H9 (cell line): ENCODE measurements at regions not wholly inside any gene's neighbourhood (a gene's known extent, or its start where the extent isn't known, plus 50 kb on each side); places are given as distances from the start of the nearest gene placed in this dataset.

Experiments
- DNase-seq: peaks from one replicate; pipeline ENCODE4 v3.0.0-alpha.2; 2017
- H2AFZ ChIP-seq: one replicate; pipeline ENCODE4 v1.6.1; 2013; ENCODE audit warnings: mild to moderate bottlenecking, low read length, control low read depth, moderate library complexity
- H2AK5ac ChIP-seq: 2 replicates; pipeline ENCODE4 v1.6.1; 2013; ENCODE audit warnings: low read length, control low read depth, mixed read lengths; ENCODE audit not compliant: insufficient read length
- H2BK120ac ChIP-seq: one replicate; pipeline ENCODE4 v1.6.1; 2013; ENCODE audit warnings: low read depth, mild to moderate bottlenecking, low read length, control low read depth, inconsistent platforms; ENCODE audit not compliant: poor library complexity, severe bottlenecking
- H2BK12ac ChIP-seq: 2 replicates; pipeline ENCODE4 v1.6.1; 2013; ENCODE audit warnings: low read length, control low read depth, mixed read lengths, low read depth; ENCODE audit not compliant: insufficient read length
- H2BK15ac ChIP-seq: 2 replicates; pipeline ENCODE4 v1.6.1; 2013; ENCODE audit warnings: low read depth, low read length, control low read depth
- H2BK20ac ChIP-seq: one replicate; pipeline ENCODE4 v1.6.1; 2013; ENCODE audit warnings: low read depth, mild to moderate bottlenecking, low read length, control low read depth, inconsistent platforms; ENCODE audit not compliant: poor library complexity, severe bottlenecking
- H2BK5ac ChIP-seq: 2 replicates; pipeline ENCODE4 v1.6.1; 2013; ENCODE audit warnings: low read length, control low read depth, mixed read lengths; ENCODE audit not compliant: insufficient read length
- H3K14ac ChIP-seq: 2 replicates; pipeline ENCODE4 v1.6.1; 2013; ENCODE audit warnings: low read length, control low read depth; ENCODE audit not compliant: insufficient read depth
- H3K18ac ChIP-seq: 2 replicates; pipeline ENCODE4 v1.6.1; 2013; ENCODE audit warnings: low read depth, mild to moderate bottlenecking, mixed read lengths, low read length, control low read depth; ENCODE audit not compliant: insufficient read length
- H3K23ac ChIP-seq: 2 replicates; pipeline ENCODE4 v1.6.1; 2013; ENCODE audit warnings: low read length, control low read depth, mixed read lengths, low read depth; ENCODE audit not compliant: insufficient read length
- H3K23me2 ChIP-seq: 2 replicates; pipeline ENCODE4 v1.6.1; 2013; ENCODE audit warnings: low read depth, mild to moderate bottlenecking, mixed read lengths, low read length, control low read depth; ENCODE audit not compliant: insufficient read length, poor library complexity, severe bottlenecking
- H3K27ac ChIP-seq: 2 replicates; pipeline ENCODE4 v1.5.1; 2013; ENCODE audit warnings: low read length, control low read depth, mixed read lengths, low read depth; ENCODE audit not compliant: insufficient read length
- H3K27me3 ChIP-seq: 2 replicates; pipeline ENCODE4 v1.6.1; 2013; ENCODE audit warnings: low read length, control low read depth, inconsistent platforms; ENCODE audit not compliant: insufficient read depth
- H3K4ac ChIP-seq: 2 replicates; pipeline ENCODE4 v1.6.1; 2013; ENCODE audit warnings: low read depth, mild to moderate bottlenecking, control low read depth, inconsistent platforms, low read length, moderate library complexity
- H3K4me1 ChIP-seq: 2 replicates; pipeline ENCODE4 v1.6.1; 2013; ENCODE audit warnings: low read length, control low read depth, inconsistent platforms; ENCODE audit not compliant: insufficient read depth
- H3K4me2 ChIP-seq: 2 replicates; pipeline ENCODE4 v1.6.1; 2013; ENCODE audit warnings: low read length, control low read depth, mixed read lengths; ENCODE audit not compliant: insufficient read length, insufficient read depth
- H3K56ac ChIP-seq: 2 replicates; pipeline ENCODE4 v1.6.1; 2013; ENCODE audit warnings: low read depth, mild to moderate bottlenecking, mixed read lengths, low read length, control low read depth; ENCODE audit not compliant: insufficient read length
- H3K79me1 ChIP-seq: 2 replicates; pipeline ENCODE4 v1.6.1; 2013; ENCODE audit warnings: low read depth, mild to moderate bottlenecking, moderate library complexity, low read length, control low read depth, inconsistent platforms; ENCODE audit not compliant: insufficient read depth, poor library complexity, severe bottlenecking
- H3K79me2 ChIP-seq: 2 replicates; pipeline ENCODE4 v1.6.1; 2013; ENCODE audit warnings: low read length, control low read depth, inconsistent platforms; ENCODE audit not compliant: insufficient read depth
- H3K9ac ChIP-seq: 2 replicates; pipeline ENCODE4 v1.6.1; 2013; ENCODE audit warnings: low read length, control low read depth, mixed read lengths; ENCODE audit not compliant: insufficient read length; ENCODE audit errors: extremely low read depth
- H3K9me3 ChIP-seq: one replicate; pipeline ENCODE4 v1.6.1; 2013; ENCODE audit warnings: low read depth, low read length, inconsistent platforms; ENCODE audit not compliant: control insufficient read depth
- H3T11ph ChIP-seq: one replicate; pipeline ENCODE4 v1.6.1; 2013; ENCODE audit warnings: mild to moderate bottlenecking, low read length, control low read depth, inconsistent platforms
- H4K20me1 ChIP-seq: one replicate; pipeline ENCODE4 v1.6.1; 2013; ENCODE audit not compliant: control insufficient read depth, insufficient read length, insufficient read depth
- H4K5ac ChIP-seq: 2 replicates; pipeline ENCODE4 v1.6.1; 2013; ENCODE audit warnings: low read depth, mild to moderate bottlenecking, mixed read lengths, low read length, control low read depth; ENCODE audit not compliant: insufficient read length
- H4K8ac ChIP-seq: replicated peaks from 2 replicates; pipeline ENCODE4 v1.6.1; 2013; ENCODE audit warnings: low read length, control low read depth, mixed read lengths, low read depth; ENCODE audit not compliant: insufficient read length
- H4K91ac ChIP-seq: 2 replicates; pipeline ENCODE4 v1.6.1; 2013; ENCODE audit warnings: low read depth, mild to moderate bottlenecking, moderate library complexity, mixed read lengths, low read length, control low read depth; ENCODE audit not compliant: insufficient read length
- H3K27ac Mint-ChIP-seq, 3 experiments: 2 replicates in 2 of 3; 3 replicates in 1 of 3; pipeline ENCODE4 v1.8.0; 2020 to 2021; ENCODE audit warnings: mixed read lengths in 3 of 3, mild to moderate bottlenecking in 1 of 3, moderate library complexity in 1 of 3
- H3K27me3 Mint-ChIP-seq: 2 replicates; pipeline ENCODE4 v1.8.0; 2021; ENCODE audit warnings: low read depth, mild to moderate bottlenecking, moderate library complexity, mixed read lengths
- H3K36me3 Mint-ChIP-seq, 3 experiments: 2 replicates in 2 of 3; 3 replicates in 1 of 3; pipeline ENCODE4 v1.8.0; 2020 to 2021; ENCODE audit warnings: low read depth in 3 of 3, mixed read lengths in 3 of 3; ENCODE audit not compliant: insufficient read depth in 1 of 3
- H3K4me1 Mint-ChIP-seq, 2 experiments: 2 replicates each; pipeline ENCODE4 v1.8.0; 2020; ENCODE audit warnings: mixed read lengths in 2 of 2
- H3K4me3 Mint-ChIP-seq, 2 experiments: 2 replicates in 1 of 2; 3 replicates in 1 of 2; pipeline ENCODE4 v1.8.0; 2020 to 2021; ENCODE audit warnings: mild to moderate bottlenecking in 2 of 2, mixed read lengths in 2 of 2, moderate library complexity in 1 of 2
- H3K9me3 Mint-ChIP-seq, 2 experiments: 2 replicates in 1 of 2; 3 replicates in 1 of 2; pipeline ENCODE4 v1.8.0; 2020; ENCODE audit warnings: mild to moderate bottlenecking in 2 of 2, mixed read lengths in 2 of 2, moderate library complexity in 1 of 2
- CTCF ChIP-seq: fragments of 200-600 bp; sonication (generic); conservative IDR thresholded peaks from 3 replicates; pipeline ENCODE4 v1.8.0; 2021; ENCODE audit warnings: antibody characterized with exemption, mild to moderate bottlenecking
- WGBS: extraction: QIAGEN DNeasy Blood & Tissue Kit; methylation state at CpG from one replicate; pipeline ENCODE4 v1.1.7; 2013; ENCODE audit warnings: missing lambda C conversion rate, low lambda C conversion rate, mixed read lengths; ENCODE audit not compliant: insufficient read length; ENCODE audit errors: extremely low coverage; 5-methylcytosine and 5-hydroxymethylcytosine counted together

- H3K79me2 ChIP-seq, result no peaks in the 10 kb centered on the region
- Mint-ChIP-seq H3K9me3 (peaks cover 11 to 14% of the 10 kb centered on the region in 2 experiments), H3K4me3 (no peak overlapping the region), H3K36me3 (peaks cover 3 to 14% (median 6%) of the 10 kb centered on the region in 3 experiments; a peak in 6 of 7 replicates), H3K4me1 (no peaks in the 10 kb centered on the region), H3K27ac (no peak overlapping the region), H3K27me3 (no peaks in the 10 kb centered on the region)
- H3K9ac ChIP-seq, result no peak overlapping the region
- no peak overlapping the region for H3K4ac ChIP-seq
- H3K4me2 ChIP-seq, result no peak overlapping the region
- TF ChIP-seq CTCF, result no peak
- H3K23ac ChIP-seq, result no peak overlapping the region
- H4K91ac ChIP-seq, result no peak overlapping the region
- no peak overlapping the region for H2BK12ac ChIP-seq
- H4K8ac ChIP-seq, result no peak overlapping the region
- no peak overlapping the region for H2AK5ac ChIP-seq
- H3T11ph ChIP-seq, result no peak overlapping the region
- H3K14ac ChIP-seq, result no peak overlapping the region
- no peak overlapping the region for H2BK20ac ChIP-seq
- no peaks in the 10 kb centered on the region for H3K23me2 ChIP-seq
- no CpG with 5 or more reads among the region's 3 CpGs for WGBS
- no peak for DNase-seq
- H3K9me3 ChIP-seq, result no peaks in the 10 kb centered on the region
- no peak overlapping the region for H3K27ac ChIP-seq
- no peaks in the 10 kb centered on the region for H3K79me1 ChIP-seq
- no peak overlapping the region for H4K5ac ChIP-seq
- no peak overlapping the region for H3K56ac ChIP-seq
- H3K4me1 ChIP-seq, result no peaks in the 10 kb centered on the region
- H2AFZ ChIP-seq, result no peak overlapping the region
- no peaks in the 10 kb centered on the region for H3K27me3 ChIP-seq
- no peak overlapping the region for H2BK120ac ChIP-seq
- no peak overlapping the region for H2BK15ac ChIP-seq
- H3K18ac ChIP-seq, result no peak overlapping the region
- H4K20me1 ChIP-seq, result no peaks in the 10 kb centered on the region
- H2BK5ac ChIP-seq, result no peak overlapping the region
Measured at GRCh38 chr12:47549258-47549657, 156.6 kb downstream of the RPAP3 start.
